K562 (cell line): ENCODE measurements at regions not wholly inside any gene's neighbourhood (a gene's known extent, or its start where the extent isn't known, plus 50 kb on each side); places are given as distances from the start of the nearest gene placed in this dataset.
"Not testable (repeated sequence)": the region's sequence is repeated elsewhere in the genome, so short reads cannot be mapped to it uniquely, and the experiment has no call there.

Experiments
- ATAC-seq: fragments of 200-7000 bp; cut with Tn5 transposase; 3 replicates; pipeline ENCODE4 v1.9.1; 2020; ENCODE audit warnings: moderate library complexity
- BruUV-seq: library from RNA; stranded (reverse); fragments of 400-500 nt; replicated peaks from 2 replicates; lab custom pipeline; 2021; lab: Mats Ljungman, UMichigan
- CTCF ChIA-PET: fragments of 300-600 bp; formaldehyde crosslinking; extraction: SDS; loops from one replicate; lab custom pipeline; 2021; ENCODE audit warnings: low intra/inter-chr PET ratio; lab: Yijun Ruan, JAX
- POLR2A ChIA-PET: fragments of 300-600, 350-650 bp; sonication (Branson Sonifier 250); formaldehyde crosslinking; extraction: SDS; loops from one replicate; lab custom pipeline; 2021; ENCODE audit warnings: antibody characterized with exemption, inconsistent platforms; lab: Yijun Ruan, JAX
- DNase-seq, 4 experiments: peaks; one replicate each; pipeline versions ENCODE4 v3.0.0 to v3.0.0-alpha.2; 2011 to 2018; ENCODE audit warnings: low spot score in 3 of 4, mixed read lengths in 3 of 4; ENCODE audit errors: extremely low read depth in 1 of 4
- FAIRE-seq: peaks from 2 replicates; lab custom pipeline; 2011; peaks lifted over from hg19 to GRCh38; lab: Jason Lieb, UNC
- H2AFZ ChIP-seq: 2 replicates; pipeline ENCODE4 v1.6.0; 2011; ENCODE audit warnings: low read depth, low read length, control low read depth, inconsistent platforms
- H3K27ac ChIP-seq: fragments of 200-600 bp; 3 replicates; pipeline ENCODE4 v1.8.0; 2011; ENCODE audit warnings: low read depth, mild to moderate bottlenecking, control low read depth, inconsistent platforms, low read length, moderate library complexity, mixed read lengths; ENCODE audit errors: extremely low read depth
- H3K27me3 ChIP-seq, 2 experiments: fragments of 300-600 bp in 1 of 2; 2 replicates in 1 of 2; 3 replicates in 1 of 2; pipeline versions ENCODE4 v1.6.0 to v1.8.0; 2011; ENCODE audit warnings: inconsistent platforms in 2 of 2, low read length in 2 of 2, mild to moderate bottlenecking in 1 of 2, mixed read lengths in 1 of 2, moderate library complexity in 1 of 2; ENCODE audit not compliant: control insufficient read depth in 2 of 2, insufficient read depth in 2 of 2
- H3K36me3 ChIP-seq: fragments of 300-600 bp; 3 replicates; pipeline ENCODE4 v1.8.0; 2011; ENCODE audit warnings: mild to moderate bottlenecking, low read length, inconsistent platforms; ENCODE audit not compliant: control insufficient read depth, insufficient read depth
- H3K4me1 ChIP-seq, 2 experiments: fragments of 200-600 bp in 1 of 2; replicated peaks in 1 of 2; 2 replicates in 1 of 2; 3 replicates in 1 of 2; pipeline versions ENCODE4 v1.5.1 to v1.8.0; 2011; ENCODE audit warnings: inconsistent platforms in 2 of 2, low read length in 2 of 2, mild to moderate bottlenecking in 1 of 2, mixed read lengths in 1 of 2, moderate library complexity in 1 of 2; ENCODE audit not compliant: control insufficient read depth in 2 of 2, insufficient read depth in 2 of 2
- H3K4me2 ChIP-seq: 2 replicates; pipeline ENCODE4 v1.6.1; 2011; ENCODE audit warnings: low read length, control low read depth, inconsistent platforms, mixed read lengths; ENCODE audit not compliant: insufficient read depth
- H3K4me3 ChIP-seq: fragments of 200-600 bp; sonication (generic), shearing (Covaris generic); 2 replicates; pipeline ENCODE4 v1.5.1; 2016; ENCODE audit warnings: control low read depth, inconsistent platforms
- H3K79me2 ChIP-seq: fragments of 200-600 bp; 3 replicates; pipeline ENCODE4 v1.8.0; 2011; ENCODE audit warnings: low read length, inconsistent platforms; ENCODE audit not compliant: control insufficient read depth, insufficient read depth
- H3K9ac ChIP-seq, 2 experiments: 2 replicates each; pipeline versions ENCODE4 v1.6.0 to v1.6.1; 2011; ENCODE audit warnings: low read depth in 2 of 2, low read length in 2 of 2, control low read depth in 1 of 2, inconsistent platforms in 1 of 2, mild to moderate bottlenecking in 1 of 2, mixed read lengths in 1 of 2; ENCODE audit not compliant: insufficient read depth in 1 of 2
- H3K9me1 ChIP-seq: one replicate; pipeline ENCODE4 v1.6.0; 2011; ENCODE audit warnings: inconsistent platforms, mild to moderate bottlenecking, low read length, moderate library complexity; ENCODE audit not compliant: control insufficient read depth, insufficient read depth
- H3K9me3 ChIP-seq: replicated peaks from 2 replicates; pipeline ENCODE4 v1.5.1; 2011; ENCODE audit warnings: low read depth, low read length, inconsistent platforms; ENCODE audit not compliant: control insufficient read depth, insufficient read depth
- H4K20me1 ChIP-seq: replicated peaks from 2 replicates; pipeline ENCODE4 v1.6.1; 2011; ENCODE audit warnings: low read length, inconsistent platforms, mixed read lengths; ENCODE audit not compliant: control insufficient read depth, insufficient read depth
- CEBPB ChIP-seq: fragments of 450-650 bp; IDR thresholded peaks from 2 replicates; pipeline ENCODE4 v1.6.1; 2016; ENCODE audit warnings: missing genetic modification characterization, missing compliant biosample characterization
- CEBPG ChIP-seq, 3 experiments: fragments of 200-800 bp in 1 of 3; sonication (Bioruptor generic) in 1 of 3; sonication (generic) in 1 of 3; formaldehyde crosslinking in 1 of 3; IDR thresholded peaks in 2 of 3; conservative IDR thresholded peaks in 1 of 3; 2 replicates each; pipeline versions ENCODE4 v1.6.1 to v1.8.0; 2016 to 2022; ENCODE audit warnings: missing compliant biosample characterization in 2 of 3, missing genetic modification characterization in 2 of 3, mild to moderate bottlenecking in 1 of 3, missing genetic modification reagents in 1 of 3
- MEIS2 ChIP-seq: fragments of 450-650 bp; IDR thresholded peaks from 2 replicates; pipeline ENCODE4 v1.6.1; 2014; ENCODE audit warnings: mild to moderate bottlenecking; ENCODE audit not compliant: partially characterized antibody
- WGBS: fragments of 100-300 bp; shearing (Covaris generic); methylation state at CpG from one replicate; pipeline ENCODE4 v1.1.6; 2016; ENCODE audit warnings: low coverage, mixed read lengths; ENCODE audit not compliant: insufficient coverage; ENCODE audit errors: missing lambda C conversion rate; 5-methylcytosine and 5-hydroxymethylcytosine counted together
- in situ Hi-C: fragments of 300-500 bp; cut with MboI; formaldehyde crosslinking; loops from 4 replicates; pipeline ENCODE4 v1.15.0; 2018; ENCODE audit warnings: inconsistent platforms, mixed read lengths
- intact Hi-C: fragments of 100-400 bp; cut with micrococcal nuclease; formaldehyde crosslinking; loops from 2 replicates; pipeline ENCODE4 v1.14.2; 2022
- TF ChIP-seq, protein P1 (sequence below): fragments of 450-650 bp; IDR thresholded peaks from 2 replicates; pipeline ENCODE4 v1.6.1; 2016
- TF ChIP-seq, protein P2 (sequence below), 2 experiments: IDR thresholded peaks in 1 of 2; conservative IDR thresholded peaks in 1 of 2; 2 replicates each; pipeline ENCODE4 v1.6.1; 2016; ENCODE audit warnings: low read depth in 2 of 2, mild to moderate bottlenecking in 1 of 2, missing compliant biosample characterization in 1 of 2, missing genetic modification characterization in 1 of 2, moderate library complexity in 1 of 2

DNA sequence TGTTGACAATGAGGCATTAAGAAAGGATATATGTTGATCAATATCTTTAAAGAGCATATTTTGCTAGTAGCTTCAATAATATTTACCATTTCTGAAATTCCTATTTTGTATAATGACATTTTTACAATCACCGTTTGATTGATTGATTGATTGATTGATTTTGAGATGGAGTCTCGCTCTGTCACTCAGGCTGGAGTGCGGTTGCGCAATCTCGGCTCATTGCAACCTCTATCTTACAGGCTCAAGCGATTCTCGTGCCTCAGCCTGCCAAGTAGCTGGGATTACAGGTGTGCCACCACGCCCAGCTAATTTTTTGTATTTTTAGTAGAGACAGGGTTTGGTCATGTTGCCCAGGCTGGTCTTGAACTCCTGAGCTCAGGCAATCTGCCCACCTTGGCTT is 150.9 kb upstream of the TEX13D start:
- H3K4me1 ChIP-seq, POLR2A ChIA-PET, BruUV-seq, H3K79me2 ChIP-seq, DNase-seq, ATAC-seq, H3K9me3 ChIP-seq, H2AFZ ChIP-seq, H3K9ac ChIP-seq, H3K4me2 ChIP-seq, H3K27ac ChIP-seq, H4K20me1 ChIP-seq, H3K27me3 ChIP-seq, H3K9me1 ChIP-seq, intact Hi-C loops, H3K4me3 ChIP-seq, CTCF ChIA-PET, in situ Hi-C loops, FAIRE-seq, H3K36me3 ChIP-seq: not testable (repeated sequence)
- WGBS: 36% methylated on average over 8 of the region's 8 CpGs
- TF ChIP-seq CEBPB (peak; percentile 94), MEIS2 (peak; percentile 69), CEBPG (CRISPR knock-in tag; IDR thresholded peaks at IDR 0.05) (0 out of 2 replicates have a peak, but pooled peaks have one; percentile 47), CEBPG (tag; conservative IDR thresholded peaks at IDR 0.05 in 1 of 2, IDR thresholded peaks at IDR 0.05 in 1 of 2) (peak; percentile 72 to 90)
- TF ChIP-seq, protein P1, sequence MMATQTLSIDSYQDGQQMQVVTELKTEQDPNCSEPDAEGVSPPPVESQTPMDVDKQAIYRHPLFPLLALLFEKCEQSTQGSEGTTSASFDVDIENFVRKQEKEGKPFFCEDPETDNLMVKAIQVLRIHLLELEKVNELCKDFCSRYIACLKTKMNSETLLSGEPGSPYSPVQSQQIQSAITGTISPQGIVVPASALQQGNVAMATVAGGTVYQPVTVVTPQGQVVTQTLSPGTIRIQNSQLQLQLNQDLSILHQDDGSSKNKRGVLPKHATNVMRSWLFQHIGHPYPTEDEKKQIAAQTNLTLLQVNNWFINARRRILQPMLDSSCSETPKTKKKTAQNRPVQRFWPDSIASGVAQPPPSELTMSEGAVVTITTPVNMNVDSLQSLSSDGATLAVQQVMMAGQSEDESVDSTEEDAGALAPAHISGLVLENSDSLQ: peak; percentile 73
- TF ChIP-seq, protein P2, sequence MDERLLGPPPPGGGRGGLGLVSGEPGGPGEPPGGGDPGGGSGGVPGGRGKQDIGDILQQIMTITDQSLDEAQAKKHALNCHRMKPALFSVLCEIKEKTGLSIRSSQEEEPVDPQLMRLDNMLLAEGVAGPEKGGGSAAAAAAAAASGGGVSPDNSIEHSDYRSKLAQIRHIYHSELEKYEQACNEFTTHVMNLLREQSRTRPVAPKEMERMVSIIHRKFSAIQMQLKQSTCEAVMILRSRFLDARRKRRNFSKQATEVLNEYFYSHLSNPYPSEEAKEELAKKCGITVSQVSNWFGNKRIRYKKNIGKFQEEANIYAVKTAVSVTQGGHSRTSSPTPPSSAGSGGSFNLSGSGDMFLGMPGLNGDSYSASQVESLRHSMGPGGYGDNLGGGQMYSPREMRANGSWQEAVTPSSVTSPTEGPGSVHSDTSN (CRISPR knock-in tag; IDR thresholded peaks at IDR 0.05; ENCODE audit: low read depth): not testable (repeated sequence)
- TF ChIP-seq, protein P2 (tag; conservative IDR thresholded peaks at IDR 0.05; ENCODE audit: low read depth): 0 out of 2 replicates have a peak, but pooled peaks have one; percentile 49
